NT2/D1 (cell line): ENCODE measurements at regions not wholly inside any gene's neighbourhood (a gene's known extent, or its start where the extent isn't known, plus 50 kb on each side); places are given as distances from the start of the nearest gene placed in this dataset.

ENCODE experiments used
- YY1 ChIP-seq: IDR thresholded peaks from 2 replicates; pipeline ENCODE4 v1.6.1; 2011; ENCODE audit not compliant: insufficient read length, insufficient read depth
- ZNF274 ChIP-seq: IDR thresholded peaks from 2 replicates; pipeline ENCODE4 v1.6.1; 2011; ENCODE audit warnings: mild to moderate bottlenecking, low read depth, low read length

GRCh38 chr2:215532844-215533243 is 97.0 kb upstream of the FN1 start:
- no peak for TF ChIP-seq YY1
- no peak for TF ChIP-seq ZNF274
